ENCODE measurements at regions not wholly inside any gene's neighbourhood (a gene's known extent, or its start where the extent isn't known, plus 50 kb on each side); places are given as distances from the start of the nearest gene placed in this dataset.

DNA sequence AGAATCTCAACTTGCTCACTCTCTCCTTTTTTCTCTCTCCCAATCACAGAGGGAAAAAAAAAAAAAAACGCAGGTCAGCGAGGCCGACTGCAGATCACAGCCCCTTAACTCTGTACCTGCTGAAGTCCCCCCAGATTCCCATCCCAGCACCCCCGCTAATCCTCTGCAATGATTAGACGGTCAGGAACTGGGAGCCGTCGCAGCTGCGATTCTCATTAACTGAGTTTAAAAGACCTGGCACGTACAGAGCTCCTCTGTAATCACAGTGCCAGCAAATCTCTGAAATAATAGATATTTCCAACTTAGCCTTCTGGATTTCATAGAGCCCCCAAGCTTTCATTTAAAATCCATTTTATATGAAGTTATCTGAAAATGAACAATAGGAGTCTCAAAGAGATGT, 84.4 kb downstream of the ANKRD60 start:
- no peaks in the 10 kb centered on the region for H3K36me3 ChIP-seq (ENCODE audit: control insufficient read depth in 2 of 2, extremely low read depth in 1 of 2, insufficient read depth in 2 of 2, low read length in 2 of 2)
- POLR2A ChIA-PET = no interaction called here
- DNase-seq (ENCODE audit: low read depth, low spot score) (no peak), FAIRE-seq (no peak)
- H3K79me2 ChIP-seq (ENCODE audit: control insufficient read depth, insufficient read depth, low read length) = no peaks in the 10 kb centered on the region
- BruUV-seq (replicated peaks) = no TSS peak
- no peak overlapping the region for H3K4me3 ChIP-seq (replicated peaks in 1 of 3; ENCODE audit: insufficient read depth in 1 of 3, low read depth in 1 of 3, low read length in 3 of 3)
- H3K27ac ChIP-seq (ENCODE audit: insufficient read depth, low read depth, low read length) = no peak overlapping the region
- no peaks in the 10 kb centered on the region for H3K9me3 ChIP-seq (replicated peaks; ENCODE audit: control insufficient read depth, insufficient read depth, low read length)
- H2AFZ ChIP-seq (ENCODE audit: low read depth, low read length) = no peak overlapping the region
- no peak overlapping the region for H3K9ac ChIP-seq (replicated peaks; ENCODE audit: extremely low read depth, insufficient read depth, low read length)
- no peaks in the 10 kb centered on the region for H3K9me1 ChIP-seq (replicated peaks; ENCODE audit: control insufficient read depth, extremely low read depth, insufficient read depth, low read length)
- H4K20me1 ChIP-seq (replicated peaks; ENCODE audit: control insufficient read depth, extremely low read depth, insufficient read depth, low read length) = no peaks in the 10 kb centered on the region
- TF ChIP-seq POLR2A (IDR thresholded peaks at IDR 0.05; ENCODE audit: low read depth, low read length) (no peak), POLR2AphosphoS5 (IDR thresholded peaks at IDR 0.05; ENCODE audit: insufficient read depth, low read depth, low read length) (no peak), JUN (IDR thresholded peaks at IDR 0.05; ENCODE audit: borderline replicate concordance, insufficient read depth, insufficient read length, low read depth) (no peak), GATA2 (IDR thresholded peaks at IDR 0.05; ENCODE audit: insufficient read depth, insufficient read length, low read depth, low read length) (no peak), MYC (IDR thresholded peaks at IDR 0.05; ENCODE audit: low read depth, low read length) (no peak), EZH2 (IDR thresholded peaks at IDR 0.05; ENCODE audit: borderline replicate concordance, low read depth, low read length, severe bottlenecking) (no peak), FOS (IDR thresholded peaks at IDR 0.05; ENCODE audit: borderline replicate concordance, insufficient read depth, low read length) (no peak)
- TF ChIP-seq, protein P1, sequence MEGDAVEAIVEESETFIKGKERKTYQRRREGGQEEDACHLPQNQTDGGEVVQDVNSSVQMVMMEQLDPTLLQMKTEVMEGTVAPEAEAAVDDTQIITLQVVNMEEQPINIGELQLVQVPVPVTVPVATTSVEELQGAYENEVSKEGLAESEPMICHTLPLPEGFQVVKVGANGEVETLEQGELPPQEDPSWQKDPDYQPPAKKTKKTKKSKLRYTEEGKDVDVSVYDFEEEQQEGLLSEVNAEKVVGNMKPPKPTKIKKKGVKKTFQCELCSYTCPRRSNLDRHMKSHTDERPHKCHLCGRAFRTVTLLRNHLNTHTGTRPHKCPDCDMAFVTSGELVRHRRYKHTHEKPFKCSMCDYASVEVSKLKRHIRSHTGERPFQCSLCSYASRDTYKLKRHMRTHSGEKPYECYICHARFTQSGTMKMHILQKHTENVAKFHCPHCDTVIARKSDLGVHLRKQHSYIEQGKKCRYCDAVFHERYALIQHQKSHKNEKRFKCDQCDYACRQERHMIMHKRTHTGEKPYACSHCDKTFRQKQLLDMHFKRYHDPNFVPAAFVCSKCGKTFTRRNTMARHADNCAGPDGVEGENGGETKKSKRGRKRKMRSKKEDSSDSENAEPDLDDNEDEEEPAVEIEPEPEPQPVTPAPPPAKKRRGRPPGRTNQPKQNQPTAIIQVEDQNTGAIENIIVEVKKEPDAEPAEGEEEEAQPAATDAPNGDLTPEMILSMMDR (IDR thresholded peaks at IDR 0.05; ENCODE audit: extremely low read depth in 1 of 2, insufficient read depth in 1 of 2, low read depth in 1 of 2, low read length in 2 of 2) = no peak
- TF ChIP-seq, protein P2, sequence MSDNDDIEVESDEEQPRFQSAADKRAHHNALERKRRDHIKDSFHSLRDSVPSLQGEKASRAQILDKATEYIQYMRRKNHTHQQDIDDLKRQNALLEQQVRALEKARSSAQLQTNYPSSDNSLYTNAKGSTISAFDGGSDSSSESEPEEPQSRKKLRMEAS (IDR thresholded peaks at IDR 0.05; ENCODE audit: insufficient read depth, insufficient read length) = no peak
- dilution Hi-C loops (cut with MboI; ENCODE audit: extremely low pct_ligation_motif_present, low sequenced_read_pairs) (no loop called here), intact Hi-C loops (cut with micrococcal nuclease) (no loop called here)
- H3K4me2 ChIP-seq (ENCODE audit: insufficient read depth, low read length) = no peak overlapping the region
- H3K4me1 ChIP-seq (ENCODE audit: control insufficient read depth, extremely low read depth, insufficient read depth, low read length) = no peaks in the 10 kb centered on the region
- no peaks in the 10 kb centered on the region for H3K27me3 ChIP-seq (ENCODE audit: control insufficient read depth in 2 of 2, insufficient read depth in 2 of 2, low read length in 2 of 2)
- CTCF ChIA-PET = interaction anchor here (0.9 to 1.3 kb wide), 3 partner anchors 13 to 48 kb away, joined by 3 to 4 read pairs (median 3); no protein-coding TSS in a partner anchor
